Testis (tissue), 2 donors: ENCODE measurements at regions not wholly inside any gene's neighbourhood (a gene's known extent, or its start where the extent isn't known, plus 50 kb on each side); places are given as distances from the start of the nearest gene placed in this dataset.

Source experiments
- POLR2A ChIP-seq: fragments of 450-650 bp; IDR thresholded peaks from one replicate; pipeline ENCODE4 v1.6.1; 2017; ENCODE audit warnings: antibody characterized with exemption, mild to moderate bottlenecking, moderate library complexity
- TF ChIP-seq, protein P1 (sequence below), 3 experiments: fragments of 450-650 bp in 2 of 3; fragments of 200-600 bp in 1 of 3; sonication (generic) in 1 of 3; IDR thresholded peaks; one replicate each; pipeline ENCODE4 v1.5.1; 2016 to 2019; ENCODE audit warnings: antibody characterized with exemption in 3 of 3, mild to moderate bottlenecking in 2 of 3, moderate library complexity in 1 of 3

DNA sequence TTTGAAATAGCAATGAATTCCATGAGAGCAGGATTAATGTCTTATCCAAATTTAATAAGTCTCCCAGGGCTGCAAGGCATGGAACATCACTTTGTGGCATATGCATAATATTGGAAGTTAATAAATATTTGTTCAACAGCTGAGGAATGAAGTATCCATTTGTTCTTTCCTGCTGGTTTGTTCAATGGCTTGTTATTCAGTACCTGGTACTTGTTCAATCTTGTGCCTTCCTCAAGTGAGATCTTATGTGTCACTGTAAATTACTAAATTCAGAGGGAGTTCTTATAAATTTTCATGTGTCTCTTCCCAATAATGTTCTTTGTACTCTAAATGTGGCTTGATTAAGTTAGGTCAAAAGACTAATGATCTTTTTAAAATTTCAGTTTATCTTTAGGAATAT lies 1105.5 kb upstream of the SPRY2 start:
- TF ChIP-seq, protein P1, sequence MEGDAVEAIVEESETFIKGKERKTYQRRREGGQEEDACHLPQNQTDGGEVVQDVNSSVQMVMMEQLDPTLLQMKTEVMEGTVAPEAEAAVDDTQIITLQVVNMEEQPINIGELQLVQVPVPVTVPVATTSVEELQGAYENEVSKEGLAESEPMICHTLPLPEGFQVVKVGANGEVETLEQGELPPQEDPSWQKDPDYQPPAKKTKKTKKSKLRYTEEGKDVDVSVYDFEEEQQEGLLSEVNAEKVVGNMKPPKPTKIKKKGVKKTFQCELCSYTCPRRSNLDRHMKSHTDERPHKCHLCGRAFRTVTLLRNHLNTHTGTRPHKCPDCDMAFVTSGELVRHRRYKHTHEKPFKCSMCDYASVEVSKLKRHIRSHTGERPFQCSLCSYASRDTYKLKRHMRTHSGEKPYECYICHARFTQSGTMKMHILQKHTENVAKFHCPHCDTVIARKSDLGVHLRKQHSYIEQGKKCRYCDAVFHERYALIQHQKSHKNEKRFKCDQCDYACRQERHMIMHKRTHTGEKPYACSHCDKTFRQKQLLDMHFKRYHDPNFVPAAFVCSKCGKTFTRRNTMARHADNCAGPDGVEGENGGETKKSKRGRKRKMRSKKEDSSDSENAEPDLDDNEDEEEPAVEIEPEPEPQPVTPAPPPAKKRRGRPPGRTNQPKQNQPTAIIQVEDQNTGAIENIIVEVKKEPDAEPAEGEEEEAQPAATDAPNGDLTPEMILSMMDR (IDR thresholded peaks at IDR 0.05): no peak
- no peak for TF ChIP-seq POLR2A
